Erythroblast (primary cell): ENCODE measurements at regions not wholly inside any gene's neighbourhood (a gene's known extent, or its start where the extent isn't known, plus 50 kb on each side); places are given as distances from the start of the nearest gene placed in this dataset.

Experiments
- DNase-seq, 2 experiments: peaks; one replicate each; lab custom pipeline; 2025; lab: John Stamatoyannopoulos, UW
- GATA1 ChIP-seq: IDR thresholded peaks from 2 replicates; pipeline ENCODE4 v1.6.1; 2011; ENCODE audit warnings: low read depth, mild to moderate bottlenecking, control low read depth, low read length, moderate library complexity
- POLR2A ChIP-seq: IDR thresholded peaks from 2 replicates; pipeline ENCODE4 v1.6.1; 2011; ENCODE audit warnings: mild to moderate bottlenecking, low read length

GRCh38 chr22:48169227-48169626 is 1406.8 kb downstream of the TBC1D22A start:
- TF ChIP-seq GATA1, result no peak
- no peak for TF ChIP-seq POLR2A
- no peak for DNase-seq

- TF ChIP-seq POLR2A, result no peak
- no peak for TF ChIP-seq GATA1
These were observed 1404.8 kb downstream of the TBC1D22A start for GRCh38 chr22:48167238-48167637.

DNA sequence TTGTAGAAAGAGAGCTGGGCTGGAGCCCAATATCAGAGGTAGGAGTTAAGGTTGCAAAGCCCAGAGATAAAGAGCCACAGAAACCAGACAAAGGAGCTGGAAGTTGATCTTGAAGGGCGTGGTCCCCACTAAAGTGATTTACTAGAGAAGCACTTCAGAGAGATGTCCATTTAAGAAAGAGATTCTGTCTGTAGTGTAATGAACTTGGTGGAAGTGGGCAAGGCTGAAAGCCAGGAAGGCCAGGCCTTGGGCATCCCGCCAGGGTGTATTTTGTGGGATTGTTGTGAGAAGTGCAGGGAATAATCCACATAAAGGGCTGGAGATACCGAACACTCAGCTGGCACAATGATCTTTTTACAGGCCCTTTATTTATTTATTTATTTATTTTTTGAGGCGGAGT is 1398.8 kb downstream of the TBC1D22A start:
- TF ChIP-seq GATA1 (no peak), POLR2A (no peak)
- DNase-seq, result no peak

More at GRCh38 chr22:48167238-48167637, 1404.8 kb downstream of the TBC1D22A start:
- peak in 1 of 2 experiments; percentile 1 for DNase-seq

DNA sequence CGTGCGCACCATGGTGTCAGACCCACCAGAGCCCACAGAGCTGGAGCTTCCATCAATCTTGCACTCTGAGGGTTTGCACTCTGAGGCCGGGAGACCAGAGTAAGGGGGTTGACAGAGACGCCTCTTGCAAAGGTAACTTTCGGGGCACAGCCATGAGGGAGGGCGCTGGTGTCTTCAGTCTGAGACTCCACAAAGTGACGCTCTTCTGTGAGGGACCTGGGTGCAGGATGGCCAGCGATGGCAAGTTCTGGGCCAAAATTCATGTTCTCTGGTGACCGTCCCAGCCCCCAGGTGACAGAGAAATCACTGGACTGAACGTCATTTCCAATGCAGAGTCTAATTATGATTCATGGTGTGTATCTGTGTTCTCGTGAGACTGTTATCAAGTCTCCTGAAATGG is 1395.2 kb downstream of the TBC1D22A start:
- TF ChIP-seq GATA1 (no peak), POLR2A (no peak)

GRCh38 chr22:48156603-48157355 is 1394.3 kb downstream of the TBC1D22A start:
- TF ChIP-seq GATA1 (no peak), POLR2A (no peak)
- DNase-seq, result no peak

More for the DNA sequence above, 1395.2 kb downstream of the TBC1D22A start:
- DNase-seq, result no peak

DNA sequence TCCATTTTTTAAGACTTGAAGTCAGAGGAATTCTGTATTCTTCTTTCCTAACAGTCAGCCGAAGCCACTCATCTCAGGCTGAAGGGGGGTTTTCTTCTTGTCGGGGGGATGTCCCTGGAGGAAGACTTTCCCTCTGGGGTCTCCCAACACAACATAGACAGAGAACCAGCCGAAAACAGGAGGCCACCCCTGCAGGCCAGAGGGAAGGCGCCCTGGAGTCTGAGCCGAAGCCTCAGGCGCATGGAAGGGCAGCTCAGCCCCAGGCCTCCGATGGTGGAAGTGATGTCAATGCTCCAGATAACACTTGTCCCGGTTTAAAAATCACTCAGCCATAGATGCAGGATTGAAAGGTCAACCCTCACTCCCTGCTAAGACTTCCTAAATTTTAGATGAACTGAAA is 1393.0 kb downstream of the TBC1D22A start:
- no peak for DNase-seq
- no peak for TF ChIP-seq POLR2A
- TF ChIP-seq GATA1, result no peak

GRCh38 chr22:48154943-48155240 is 1392.4 kb downstream of the TBC1D22A start:
- DNase-seq, result no peak
- TF ChIP-seq POLR2A, result no peak
- TF ChIP-seq GATA1, result no peak

- DNase-seq, result no peak
- TF ChIP-seq POLR2A, result no peak
- TF ChIP-seq GATA1, result no peak
These were observed 1391.9 kb downstream of the TBC1D22A start for GRCh38 chr22:48154169-48154942.

DNA sequence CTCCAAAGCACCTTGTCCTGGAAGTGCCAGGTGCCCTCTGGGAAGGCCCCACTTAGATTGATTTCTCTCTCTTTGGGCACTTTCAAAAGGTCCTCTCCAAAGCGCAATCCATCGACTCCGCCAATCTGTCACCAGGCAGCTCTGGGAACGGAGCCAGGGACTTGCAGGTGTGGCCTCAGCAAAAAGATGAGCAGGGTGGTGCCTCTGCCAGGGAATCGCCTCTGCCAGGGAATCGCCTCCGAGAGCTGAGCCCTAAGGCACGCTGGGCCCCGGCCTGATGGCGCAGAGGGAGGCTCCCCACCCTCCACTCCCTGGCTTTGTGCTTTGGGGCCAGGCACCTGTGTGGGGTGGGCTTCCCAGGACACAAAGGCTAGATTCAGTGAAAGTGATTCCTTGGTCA is 1391.3 kb downstream of the TBC1D22A start:
- TF ChIP-seq POLR2A (no peak), GATA1 (no peak)
- DNase-seq, result no peak

DNA sequence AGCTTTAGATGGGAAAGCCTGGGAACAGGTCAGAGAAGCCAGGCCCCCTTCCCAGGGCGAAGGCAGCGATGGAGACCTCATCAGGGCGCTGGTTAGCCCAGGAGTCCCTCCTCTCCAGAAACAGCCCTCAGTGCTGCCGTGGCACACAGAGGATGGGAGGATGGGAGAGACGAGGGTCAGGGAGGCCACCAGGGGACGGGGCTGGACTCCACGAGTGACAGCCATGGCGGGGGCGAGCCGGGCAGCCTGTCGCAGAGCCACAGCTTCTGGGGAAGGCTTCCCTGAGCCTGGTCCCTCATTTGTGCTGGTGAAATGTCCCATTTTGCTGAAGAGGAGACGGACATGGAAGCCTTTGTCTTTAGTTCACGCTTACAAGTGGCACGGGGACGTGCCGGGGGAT is 1390.5 kb downstream of the TBC1D22A start:
- no peak for DNase-seq
- TF ChIP-seq POLR2A, result no peak
- no peak for TF ChIP-seq GATA1

GRCh38 chr22:48152164-48152775 is 1389.8 kb downstream of the TBC1D22A start:
- no peak for DNase-seq
- TF ChIP-seq GATA1 (no peak), POLR2A (no peak)

DNA sequence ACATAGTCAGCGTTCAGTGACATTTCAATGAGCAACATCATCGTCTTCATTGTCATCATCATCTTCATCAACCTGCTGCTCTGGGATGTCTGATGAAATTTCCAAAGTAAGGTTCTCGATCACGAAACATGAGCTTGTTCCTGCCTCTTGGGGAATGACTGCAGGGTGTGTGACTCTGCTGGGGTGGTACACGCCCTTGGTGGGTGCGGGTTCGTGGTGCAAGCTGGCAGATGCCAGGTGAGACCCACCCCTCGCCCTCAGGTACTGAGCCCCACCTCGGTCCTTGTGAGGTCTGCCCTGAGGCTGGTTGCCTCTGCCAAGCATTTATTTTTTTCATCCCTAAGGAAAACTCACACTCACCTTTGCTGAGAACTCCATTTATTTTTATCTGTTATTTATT is 1389.2 kb downstream of the TBC1D22A start:
- no peak for TF ChIP-seq GATA1
- TF ChIP-seq POLR2A, result no peak
- no peak for DNase-seq

DNA sequence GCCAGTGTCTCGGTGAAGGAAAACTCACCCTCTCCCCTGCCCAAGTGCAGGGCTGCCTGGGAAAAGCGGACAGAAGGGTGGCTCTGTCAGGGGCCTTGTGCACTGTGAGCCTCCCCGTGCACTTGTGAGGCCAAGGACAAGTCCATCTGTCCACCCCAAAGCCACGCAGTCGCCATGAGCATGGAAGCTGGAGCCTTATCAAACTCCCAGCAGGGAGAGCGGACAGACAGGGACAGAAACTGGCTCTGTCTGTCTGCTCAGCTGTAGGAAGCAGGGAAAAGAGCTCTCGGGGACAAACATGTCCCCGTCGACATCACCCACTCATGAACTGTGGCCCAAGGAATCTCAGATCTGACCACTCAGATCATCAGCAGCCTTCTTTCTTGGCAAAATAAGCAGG is 1385.4 kb downstream of the TBC1D22A start:
- no peak for TF ChIP-seq POLR2A
- DNase-seq, result no peak

GRCh38 chr22:48147404-48147803 is 1385.0 kb downstream of the TBC1D22A start:
- no peak for DNase-seq
- TF ChIP-seq GATA1 (no peak), POLR2A (no peak)

DNA sequence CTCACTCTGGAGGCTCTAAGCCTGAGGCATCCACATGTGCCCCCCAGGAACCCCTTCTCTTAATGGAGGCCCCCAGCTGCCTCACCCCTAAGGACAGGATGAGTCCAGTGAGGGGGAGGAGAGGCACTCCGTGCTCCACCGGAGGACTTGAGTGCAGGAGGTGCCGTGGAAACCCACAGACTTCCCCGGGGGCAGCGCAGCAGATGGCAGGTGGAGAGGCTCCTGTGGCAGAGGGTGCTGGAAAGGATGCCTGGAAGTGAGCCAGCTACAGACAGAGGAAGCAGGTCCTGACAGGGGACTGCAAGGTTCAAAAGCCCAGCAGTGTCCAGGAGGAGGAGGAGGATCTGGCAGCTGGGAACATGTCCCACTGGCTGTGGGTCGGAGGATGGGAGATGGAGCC is 1384.0 kb downstream of the TBC1D22A start:
- TF ChIP-seq POLR2A (no peak), GATA1 (no peak)
- no peak for DNase-seq
